HG02588 (cell line): ENCODE measurements at regions not wholly inside any gene's neighbourhood (a gene's known extent, or its start where the extent isn't known, plus 50 kb on each side); places are given as distances from the start of the nearest gene placed in this dataset.

ENCODE experiments used
- ATAC-seq: cut with Tn5 transposase; IDR thresholded peaks from one replicate; pipeline ENCODE4 v1.9.1; 2021; ENCODE audit warnings: mild to moderate bottlenecking, moderate library complexity; ENCODE audit not compliant: unreplicated experiment

DNA sequence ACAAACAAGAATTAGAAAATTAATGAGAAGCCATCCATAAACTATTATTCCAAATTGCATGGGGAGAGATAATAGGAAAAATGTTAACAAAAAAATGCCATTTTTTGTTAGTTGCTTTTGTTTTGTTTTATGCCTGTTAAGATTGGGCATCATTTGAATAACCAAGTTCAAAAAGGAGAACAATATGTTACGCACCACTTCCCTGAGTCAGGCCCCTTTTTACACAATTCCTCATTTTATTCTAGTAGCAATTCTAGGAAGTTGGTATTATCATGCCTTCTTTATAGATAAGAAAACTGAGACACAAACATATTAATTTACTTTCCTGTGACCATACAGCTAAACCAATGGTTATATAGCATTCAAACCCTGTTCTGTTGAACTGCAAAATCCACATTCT lies 736.9 kb upstream of the CCDC54 start:
- ATAC-seq: no peak

GRCh38 chr3:106642161-106642560 lies 735.1 kb upstream of the CCDC54 start:
- no peak for ATAC-seq

- no peak for ATAC-seq
These were observed 733.5 kb upstream of the CCDC54 start for GRCh38 chr3:106643684-106644161.

DNA sequence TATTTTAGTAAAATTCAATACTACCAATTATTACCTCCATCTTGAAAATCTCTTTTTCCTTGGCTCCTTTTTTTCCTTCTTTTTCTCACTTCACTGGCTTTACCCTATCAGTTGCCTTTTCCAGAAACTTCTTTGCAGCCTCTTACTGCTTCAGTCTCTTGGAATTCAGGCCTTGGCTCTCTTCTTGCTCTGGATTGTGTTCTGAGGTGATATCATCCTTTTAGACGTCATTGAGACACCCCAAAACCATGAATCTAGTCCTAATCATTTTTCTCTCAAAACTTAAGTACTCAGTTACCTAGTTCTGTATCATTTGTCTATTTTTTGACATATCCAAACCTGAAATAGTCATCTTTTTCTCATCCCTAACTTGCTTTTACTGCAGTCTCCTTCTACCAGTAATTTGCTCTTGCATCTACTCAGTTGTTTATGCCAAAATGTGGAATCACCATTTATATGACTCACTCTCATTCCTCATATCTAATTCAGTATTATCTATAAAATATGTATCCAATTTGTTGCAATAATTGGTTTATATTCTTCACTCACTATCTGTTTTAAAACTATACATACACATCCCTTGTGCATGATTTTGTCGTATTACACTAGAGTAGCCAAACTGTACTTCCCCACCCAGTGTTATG lies 703.2 kb upstream of the CCDC54 start:
- no peak for ATAC-seq

DNA sequence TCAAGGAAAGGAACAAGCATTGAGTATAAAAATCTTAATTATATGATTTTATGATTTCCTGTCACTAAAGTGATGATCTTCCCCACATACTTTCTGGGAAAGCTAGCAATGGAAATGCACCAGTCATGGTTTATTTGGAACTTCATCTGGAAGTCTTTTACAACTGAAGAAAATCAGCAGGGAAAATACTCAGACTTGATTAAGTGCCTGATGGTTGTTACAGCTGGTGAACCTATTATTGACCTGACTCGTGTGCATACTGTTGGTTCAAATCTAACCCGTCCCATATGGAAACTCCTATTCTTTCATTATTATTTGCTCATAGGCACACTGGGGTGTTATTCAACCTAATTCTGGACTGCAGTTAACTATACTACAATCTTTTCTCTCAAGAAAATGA lies 701.8 kb upstream of the CCDC54 start:
- ATAC-seq: no peak

- no peak for ATAC-seq
These were observed 698.4 kb upstream of the CCDC54 start for GRCh38 chr3:106678657-106679390.

DNA sequence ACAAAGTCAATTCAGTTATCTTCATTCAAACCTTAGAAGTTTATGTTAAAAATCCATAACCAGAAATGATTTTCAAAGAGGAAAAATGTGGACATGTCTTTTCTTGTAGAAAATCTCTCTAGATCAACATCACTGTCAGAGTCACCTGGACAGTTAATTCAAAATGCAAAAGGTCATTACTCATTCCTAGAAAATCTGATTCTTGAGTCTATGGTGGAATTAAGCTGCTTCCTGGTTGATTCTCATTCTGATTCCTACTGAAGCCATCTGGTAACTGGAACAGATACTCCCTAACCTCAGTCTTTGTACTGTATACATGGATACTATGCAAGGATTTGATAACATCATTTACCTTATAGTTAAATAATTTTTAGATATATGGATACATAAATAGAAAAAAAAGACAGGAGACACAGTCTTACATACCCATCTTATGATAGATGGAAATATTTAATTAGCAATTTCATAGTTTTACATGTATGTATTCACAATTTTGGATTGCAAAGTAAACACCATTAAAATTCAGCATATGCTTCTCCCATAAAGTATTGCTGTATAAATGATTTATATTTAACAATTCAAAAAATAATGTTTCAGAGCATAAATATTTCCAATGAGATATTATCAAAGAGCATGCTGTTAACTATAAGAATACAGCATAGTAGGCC lies 693.2 kb upstream of the CCDC54 start:
- ATAC-seq: no peak

DNA sequence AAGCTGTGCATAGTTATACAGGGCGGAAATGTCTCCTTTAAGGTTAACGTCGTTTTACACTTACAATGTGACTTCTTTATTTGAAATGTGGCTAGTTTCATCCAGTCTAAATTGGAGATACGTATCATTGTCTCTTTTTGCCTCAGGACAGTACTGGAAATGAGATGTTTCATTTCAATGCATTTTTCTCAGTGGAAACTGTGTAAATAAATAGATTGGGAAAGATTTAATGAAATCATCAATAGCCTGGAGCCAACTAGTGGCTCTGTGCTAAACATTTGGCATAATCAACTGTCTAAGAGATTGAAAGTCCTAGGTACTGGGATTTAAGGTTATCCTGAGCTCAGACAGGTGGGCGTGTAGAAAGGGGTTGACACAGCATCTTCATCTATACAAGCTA lies 691.5 kb upstream of the CCDC54 start:
- ATAC-seq: no peak

GRCh38 chr3:106687905-106688304 lies 689.3 kb upstream of the CCDC54 start:
- no peak for ATAC-seq

DNA sequence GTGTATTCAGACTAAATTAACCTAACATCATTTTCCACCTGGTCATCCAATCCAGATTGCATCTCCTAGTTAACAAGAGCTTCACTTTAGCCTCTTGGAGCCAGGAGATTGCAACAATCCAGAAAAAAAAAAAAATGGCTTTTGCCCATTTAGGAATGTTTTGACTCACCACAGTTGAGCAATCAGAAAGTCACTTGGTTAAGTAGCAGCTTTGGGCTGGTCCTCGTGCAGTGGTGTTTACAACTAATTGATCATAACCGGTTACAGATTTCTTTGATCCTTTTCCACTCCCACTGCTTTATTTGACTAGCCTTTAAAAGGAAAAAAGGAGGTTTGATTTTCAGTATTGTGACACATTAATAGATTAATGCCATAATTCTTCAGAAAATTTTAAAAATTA lies 688.8 kb upstream of the CCDC54 start:
- no peak for ATAC-seq

GRCh38 chr3:106691476-106691875 lies 685.8 kb upstream of the CCDC54 start:
- ATAC-seq: no peak

GRCh38 chr3:106692624-106693023 lies 684.6 kb upstream of the CCDC54 start:
- no peak for ATAC-seq

- no peak for ATAC-seq
These were observed 678.1 kb upstream of the CCDC54 start for GRCh38 chr3:106699122-106699521.

DNA sequence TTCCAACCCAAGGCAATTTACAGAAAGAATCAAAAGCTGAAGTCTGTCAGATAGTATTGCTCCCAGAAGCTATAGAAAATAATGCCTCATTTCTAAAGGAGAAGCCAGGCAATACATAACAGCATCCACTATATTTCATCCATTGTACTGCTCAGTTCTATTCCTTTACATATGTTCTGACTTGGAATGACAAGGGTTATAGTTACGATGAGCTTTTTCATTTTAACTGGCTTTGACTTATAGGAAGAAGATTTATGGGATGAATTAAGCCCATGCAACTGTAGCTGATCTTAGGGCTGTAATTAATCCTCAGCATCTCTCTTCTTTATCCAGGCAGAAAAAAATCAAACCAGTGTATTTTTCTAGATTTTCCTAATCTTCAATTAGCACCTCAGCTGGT lies 676.3 kb upstream of the CCDC54 start:
- ATAC-seq: no peak

- ATAC-seq: no peak
These were observed 673.7 kb upstream of the CCDC54 start for GRCh38 chr3:106703524-106703923.

DNA sequence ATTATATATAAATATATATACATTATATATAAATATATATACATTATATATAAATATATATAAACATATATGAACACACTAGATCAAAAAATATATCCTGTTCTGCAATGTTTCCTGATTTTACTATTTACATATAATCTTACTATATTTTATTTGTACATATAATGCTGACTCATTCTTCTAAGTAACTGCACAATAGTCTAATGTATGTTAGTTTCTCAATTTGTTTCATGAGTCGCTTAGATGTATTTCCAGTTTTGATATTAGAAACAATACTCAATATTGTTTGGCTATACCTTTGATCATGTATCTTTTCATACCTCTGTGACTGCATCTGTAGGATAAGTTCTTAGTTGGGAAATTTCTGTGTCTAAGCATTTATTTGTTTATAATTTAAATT lies 669.9 kb upstream of the CCDC54 start:
- no peak for ATAC-seq

- no peak for ATAC-seq
These were observed 666.6 kb upstream of the CCDC54 start for GRCh38 chr3:106710596-106710995.

GRCh38 chr3:106711650-106712049 lies 665.6 kb upstream of the CCDC54 start:
- no peak for ATAC-seq

- no peak for ATAC-seq
These were observed 662.8 kb upstream of the CCDC54 start for GRCh38 chr3:106714400-106714799.

DNA sequence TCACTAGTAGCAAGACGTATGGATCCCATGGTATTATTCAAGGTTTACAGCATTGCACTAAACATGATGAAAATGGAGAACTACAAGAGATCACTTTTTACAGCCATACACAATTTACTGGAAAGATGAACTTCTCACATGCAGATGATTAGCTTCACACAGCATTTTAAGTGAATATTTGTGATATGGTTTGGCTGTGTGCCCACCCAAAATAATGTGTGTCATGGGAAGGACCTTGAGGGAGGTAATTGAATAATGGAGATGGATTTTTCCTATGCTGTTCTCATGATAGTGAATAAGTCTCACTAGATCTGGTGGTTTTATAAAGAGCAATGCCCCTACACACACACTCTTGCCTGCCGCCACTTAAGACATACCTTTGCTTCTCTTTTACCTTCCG lies 662.0 kb upstream of the CCDC54 start:
- no peak for ATAC-seq

- no peak for ATAC-seq
These were observed 660.0 kb upstream of the CCDC54 start for GRCh38 chr3:106717178-106717780.

- ATAC-seq: no peak
These were observed 658.2 kb upstream of the CCDC54 start for GRCh38 chr3:106719077-106719476.
